ENCODE measurements at regions not wholly inside any gene's neighbourhood (a gene's known extent, or its start where the extent isn't known, plus 50 kb on each side); places are given as distances from the start of the nearest gene placed in this dataset.
"Not testable (repeated sequence)": the region's sequence is repeated elsewhere in the genome, so short reads cannot be mapped to it uniquely, and the experiment has no call there.

DNA sequence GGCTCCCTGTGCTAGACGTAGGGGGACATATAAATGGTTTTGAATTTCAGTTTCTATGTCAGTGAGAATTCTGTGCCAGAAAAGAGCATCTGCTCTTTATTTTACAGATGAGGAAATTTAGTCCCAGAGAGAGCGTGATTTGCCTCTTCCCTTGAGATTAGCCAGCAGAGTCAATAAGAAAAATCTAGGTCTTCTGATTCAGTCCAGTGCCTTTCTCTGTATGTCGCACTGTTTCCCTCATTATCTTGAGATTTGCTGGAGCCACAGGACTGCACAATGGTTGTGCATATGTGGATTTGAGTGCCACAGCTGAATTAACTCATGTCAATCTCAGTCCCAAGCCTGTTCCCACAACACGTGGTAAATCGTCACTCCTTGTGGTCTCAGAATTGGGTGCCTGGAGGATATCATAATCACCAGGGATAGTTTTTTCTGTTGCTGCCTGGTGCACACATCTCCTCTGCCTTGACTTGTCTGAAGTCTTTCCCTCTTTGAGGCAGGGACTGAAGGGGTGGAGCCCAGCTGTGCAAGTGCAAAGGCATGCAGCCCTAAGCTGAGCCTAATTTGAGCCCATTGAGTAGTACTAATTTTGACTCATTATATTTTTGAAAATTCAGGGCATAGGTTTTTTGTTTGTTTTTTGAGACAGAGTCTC lies 276.7 kb downstream of the SOX4 start:
- 86 to 89% methylated on average over 3 to 5 of the region's 5 CpGs for whole genome bisulfite sequencing, 2 experiments (ENCODE audit: insufficient coverage in 2 of 2)
- Histone ChIP-seq H3K36me3 (ENCODE audit: control insufficient read depth, insufficient read depth, low read length) (peaks cover 6% of the 10 kb centered on the region), H3K4me3 (ENCODE audit: extremely low read depth, insufficient read depth, low read length, poor library complexity, severe bottlenecking) (no peak overlapping the region), H3K4me1 (ENCODE audit: control insufficient read depth, insufficient read depth, low read length, poor library complexity, severe bottlenecking) (no peaks in the 10 kb centered on the region), H3K9me3 (ENCODE audit: control insufficient read depth, low read length) (no peaks in the 10 kb centered on the region), H3K27ac (ENCODE audit: low read depth, low read length, severe bottlenecking) (no peak overlapping the region)

DNA sequence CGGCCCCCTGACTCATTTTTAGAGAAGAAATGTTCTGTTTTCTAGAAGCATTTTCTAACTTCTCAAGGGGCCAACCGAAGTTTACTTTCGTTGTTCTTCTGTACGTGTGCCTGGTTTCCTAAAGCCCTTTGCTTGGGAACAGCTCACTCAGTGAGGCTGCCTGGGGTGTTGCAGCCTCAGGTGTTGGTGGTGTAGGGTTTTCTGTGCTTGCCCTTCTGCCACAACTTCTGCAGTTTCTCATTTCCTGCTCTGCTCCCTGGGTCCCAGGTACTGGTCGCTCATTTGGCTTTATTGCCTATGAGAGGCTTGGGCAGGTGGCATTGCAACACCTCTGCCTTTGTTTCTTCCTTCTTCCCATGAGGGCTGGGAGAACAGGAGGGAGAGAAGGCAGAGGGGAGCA lies 278.3 kb downstream of the SOX4 start:
- no peaks in the 10 kb centered on the region for H3K9me3 ChIP-seq (ENCODE audit: control insufficient read depth, low read length)
- H3K36me3 ChIP-seq (ENCODE audit: control insufficient read depth, insufficient read depth, low read length) = peaks cover 6% of the 10 kb centered on the region
- WGBS, 2 experiments (ENCODE audit: insufficient coverage in 2 of 2) = 83 to 89% methylated on average over 4 of the region's 5 CpGs

DNA sequence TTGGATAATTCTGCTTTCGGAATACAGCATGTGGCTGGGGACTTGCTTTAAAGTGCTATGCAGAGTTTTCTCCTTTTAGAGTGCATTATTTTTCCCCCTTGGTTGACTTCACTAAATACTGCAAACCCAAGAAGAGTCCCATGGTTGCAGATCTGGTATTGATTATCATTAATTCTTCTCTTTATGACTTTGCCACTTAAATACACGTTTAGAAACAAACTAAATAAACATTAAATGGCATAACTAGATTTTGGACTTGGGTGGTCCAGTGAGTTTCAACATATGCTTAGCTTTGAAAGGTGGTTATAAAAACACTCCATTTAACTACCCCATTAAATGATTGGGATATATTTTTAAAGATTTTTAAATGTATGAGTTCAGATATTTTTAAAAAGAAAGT lies 279.2 kb downstream of the SOX4 start:
- Histone ChIP-seq H3K36me3 (ENCODE audit: control insufficient read depth, insufficient read depth, low read length) (peaks cover 6% of the 10 kb centered on the region), H3K4me3 (ENCODE audit: extremely low read depth, insufficient read depth, low read length, poor library complexity, severe bottlenecking) (no peak overlapping the region), H3K27ac (ENCODE audit: low read depth, low read length, severe bottlenecking) (no peak overlapping the region), H3K4me1 (ENCODE audit: control insufficient read depth, insufficient read depth, low read length, poor library complexity, severe bottlenecking) (no peaks in the 10 kb centered on the region), H3K9me3 (ENCODE audit: control insufficient read depth, low read length) (no peaks in the 10 kb centered on the region)
- no CpG with 5 or more reads among the region's 2 CpGs for WGBS, 2 experiments (ENCODE audit: insufficient coverage in 2 of 2)

More for the DNA sequence above, 278.3 kb downstream of the SOX4 start:
- H3K4me3 ChIP-seq (ENCODE audit: extremely low read depth, insufficient read depth, low read length, poor library complexity, severe bottlenecking) = no peak overlapping the region
- H3K4me1 ChIP-seq (ENCODE audit: control insufficient read depth, insufficient read depth, low read length, poor library complexity, severe bottlenecking) = no peaks in the 10 kb centered on the region
- H3K27ac ChIP-seq (ENCODE audit: low read depth, low read length, severe bottlenecking) = no peak overlapping the region

DNA sequence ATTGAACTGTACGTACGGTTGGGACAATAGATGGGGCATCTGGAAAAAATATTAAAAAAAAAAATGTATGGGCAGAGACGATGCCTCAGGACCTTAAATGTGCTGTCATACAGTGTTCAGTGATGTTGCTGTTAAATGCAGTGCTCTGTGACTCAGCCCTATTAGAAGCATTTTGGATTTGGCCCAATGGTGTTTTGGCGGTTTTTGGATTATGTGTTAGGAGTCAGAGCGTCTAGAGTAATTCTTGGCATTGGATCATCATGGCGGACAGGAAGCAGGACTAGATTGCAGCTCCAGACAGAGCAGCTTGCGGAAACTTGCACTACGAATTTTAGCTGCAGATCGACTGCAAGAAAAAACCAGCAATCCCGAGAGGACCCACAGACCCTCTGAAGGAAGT lies 280.0 kb downstream of the SOX4 start:
- no peaks in the 10 kb centered on the region for H3K4me1 ChIP-seq (ENCODE audit: control insufficient read depth, insufficient read depth, low read length, poor library complexity, severe bottlenecking)
- WGBS, 2 experiments (ENCODE audit: insufficient coverage in 2 of 2) = 93% methylated on average over 9 of the region's 10 CpGs
- no peaks in the 10 kb centered on the region for H3K9me3 ChIP-seq (ENCODE audit: control insufficient read depth, low read length)
- H3K27ac ChIP-seq (ENCODE audit: low read depth, low read length, severe bottlenecking) = no peak overlapping the region
- H3K4me3 ChIP-seq (ENCODE audit: extremely low read depth, insufficient read depth, low read length, poor library complexity, severe bottlenecking) = no peak overlapping the region
- peaks cover 6% of the 10 kb centered on the region for H3K36me3 ChIP-seq (ENCODE audit: control insufficient read depth, insufficient read depth, low read length)

DNA sequence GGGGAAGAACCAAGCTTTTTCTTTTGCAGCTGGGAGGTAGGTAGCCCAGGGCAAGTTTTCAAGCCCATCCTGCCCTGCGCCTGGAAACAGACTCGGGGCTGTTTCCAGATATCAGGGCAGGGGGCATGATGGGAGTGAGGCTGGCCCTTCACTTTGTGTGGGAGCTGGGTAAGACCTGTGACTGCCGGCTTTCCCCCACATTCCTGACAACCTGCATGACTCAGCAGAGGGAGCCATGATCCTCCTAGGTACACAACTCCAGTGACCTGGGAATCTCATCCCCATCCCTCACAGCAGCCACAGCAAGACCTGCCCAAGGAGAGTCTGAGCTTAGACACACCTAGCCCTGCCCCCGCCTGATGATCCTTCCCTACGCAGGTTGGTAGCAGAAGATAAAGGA lies 280.8 kb downstream of the SOX4 start:
- 86 to 94% methylated on average over 1 to 2 of the region's 5 CpGs for WGBS, 2 experiments (ENCODE audit: insufficient coverage in 2 of 2)
- Histone ChIP-seq H3K36me3 (ENCODE audit: control insufficient read depth, insufficient read depth, low read length) (peaks cover 6% of the 10 kb centered on the region), H3K4me3 (ENCODE audit: extremely low read depth, insufficient read depth, low read length, poor library complexity, severe bottlenecking) (no peak overlapping the region), H3K4me1 (ENCODE audit: control insufficient read depth, insufficient read depth, low read length, poor library complexity, severe bottlenecking) (no peaks in the 10 kb centered on the region), H3K27ac (ENCODE audit: low read depth, low read length, severe bottlenecking) (no peak overlapping the region), H3K9me3 (ENCODE audit: control insufficient read depth, low read length) (no peaks in the 10 kb centered on the region)

DNA sequence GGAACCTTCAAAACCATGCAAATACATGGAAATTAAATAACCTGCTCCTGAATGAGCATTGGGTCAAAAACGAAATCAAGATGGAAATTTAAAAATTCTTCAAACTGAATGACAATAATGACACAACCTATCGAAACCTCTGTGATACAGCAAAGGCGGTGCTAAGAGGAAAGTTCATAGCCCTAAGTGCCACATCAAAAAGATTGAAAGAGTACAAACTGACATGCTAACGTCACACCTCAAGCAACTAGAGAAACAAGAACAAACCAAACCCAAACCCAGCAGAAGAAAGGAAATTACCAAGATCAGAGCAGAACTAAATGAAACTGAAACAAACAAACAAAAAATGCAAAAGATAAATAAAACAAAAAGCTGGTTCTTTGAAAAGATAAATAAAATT lies 283.5 kb downstream of the SOX4 start:
- not testable (repeated sequence) for H3K36me3 ChIP-seq (ENCODE audit: control insufficient read depth, insufficient read depth, low read length); H3K4me1 ChIP-seq (ENCODE audit: control insufficient read depth, insufficient read depth, low read length, poor library complexity, severe bottlenecking); H3K27ac ChIP-seq (ENCODE audit: low read depth, low read length, severe bottlenecking); H3K9me3 ChIP-seq (ENCODE audit: control insufficient read depth, low read length); H3K4me3 ChIP-seq (ENCODE audit: extremely low read depth, insufficient read depth, low read length, poor library complexity, severe bottlenecking)
- WGBS, 2 experiments (ENCODE audit: insufficient coverage in 2 of 2) = 100% methylated on average over 1 of the region's 4 CpGs; no CpG with 5 or more reads in 1 of the 2 experiments

DNA sequence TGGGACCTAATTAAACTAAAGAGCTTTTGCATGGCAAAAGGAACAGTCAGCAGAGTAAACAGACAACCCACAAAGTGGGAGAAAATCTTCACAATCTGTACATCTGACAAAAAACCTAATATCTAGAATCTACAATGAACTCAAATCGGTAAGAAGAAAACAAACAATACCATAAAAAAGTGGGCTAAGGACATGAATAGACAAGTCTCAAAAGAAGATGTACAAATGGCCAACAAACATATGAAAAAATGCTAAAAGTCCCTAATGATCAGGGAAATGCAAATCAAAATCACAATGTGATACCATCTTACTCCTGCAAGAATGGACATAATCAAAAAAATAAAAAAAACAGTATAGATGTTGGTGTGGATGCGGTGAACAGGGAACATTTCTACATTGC lies 286.7 kb downstream of the SOX4 start:
- H3K27ac ChIP-seq (ENCODE audit: low read depth, low read length, severe bottlenecking); H3K4me1 ChIP-seq (ENCODE audit: control insufficient read depth, insufficient read depth, low read length, poor library complexity, severe bottlenecking); H3K9me3 ChIP-seq (ENCODE audit: control insufficient read depth, low read length); H3K36me3 ChIP-seq (ENCODE audit: control insufficient read depth, insufficient read depth, low read length); H3K4me3 ChIP-seq (ENCODE audit: extremely low read depth, insufficient read depth, low read length, poor library complexity, severe bottlenecking): not testable (repeated sequence)
- WGBS, 2 experiments (ENCODE audit: insufficient coverage in 2 of 2) = 100% methylated on average over 1 of the region's 2 CpGs; no CpG with 5 or more reads in 1 of the 2 experiments

DNA sequence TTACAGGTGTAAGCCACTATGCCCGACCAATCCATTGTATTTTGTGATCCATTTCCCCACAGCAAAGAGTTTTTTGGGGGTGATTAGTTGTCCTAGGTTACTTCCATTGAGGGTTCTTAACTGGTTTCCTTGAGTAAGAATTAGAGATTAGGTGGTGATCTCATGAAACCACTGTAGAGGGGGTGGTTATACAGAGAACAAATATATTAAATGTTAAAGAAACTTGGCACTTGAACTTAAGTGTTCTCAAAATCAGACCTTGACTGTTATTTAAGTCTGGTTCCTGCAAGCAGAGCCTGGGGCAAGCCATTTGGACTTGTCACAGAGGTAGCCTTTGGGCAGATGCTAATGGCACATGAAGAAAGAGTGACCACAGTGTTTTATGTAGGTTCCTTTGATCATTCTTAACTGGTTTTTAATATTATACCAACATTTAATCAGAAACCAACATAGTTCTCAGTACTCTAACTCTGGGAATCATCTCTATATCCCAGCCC lies 288.5 kb downstream of the SOX4 start:
- Histone ChIP-seq H3K4me3 (ENCODE audit: extremely low read depth, insufficient read depth, low read length, poor library complexity, severe bottlenecking) (no peak overlapping the region), H3K27ac (ENCODE audit: low read depth, low read length, severe bottlenecking) (no peak overlapping the region), H3K9me3 (ENCODE audit: control insufficient read depth, low read length) (no peaks in the 10 kb centered on the region), H3K36me3 (ENCODE audit: control insufficient read depth, insufficient read depth, low read length) (no peaks in the 10 kb centered on the region), H3K4me1 (ENCODE audit: control insufficient read depth, insufficient read depth, low read length, poor library complexity, severe bottlenecking) (peaks cover 15% of the 10 kb centered on the region)
- WGBS, 2 experiments (ENCODE audit: insufficient coverage in 2 of 2) = 71% methylated on average over 1 of the region's 1 CpG; no CpG with 5 or more reads in 1 of the 2 experiments

DNA sequence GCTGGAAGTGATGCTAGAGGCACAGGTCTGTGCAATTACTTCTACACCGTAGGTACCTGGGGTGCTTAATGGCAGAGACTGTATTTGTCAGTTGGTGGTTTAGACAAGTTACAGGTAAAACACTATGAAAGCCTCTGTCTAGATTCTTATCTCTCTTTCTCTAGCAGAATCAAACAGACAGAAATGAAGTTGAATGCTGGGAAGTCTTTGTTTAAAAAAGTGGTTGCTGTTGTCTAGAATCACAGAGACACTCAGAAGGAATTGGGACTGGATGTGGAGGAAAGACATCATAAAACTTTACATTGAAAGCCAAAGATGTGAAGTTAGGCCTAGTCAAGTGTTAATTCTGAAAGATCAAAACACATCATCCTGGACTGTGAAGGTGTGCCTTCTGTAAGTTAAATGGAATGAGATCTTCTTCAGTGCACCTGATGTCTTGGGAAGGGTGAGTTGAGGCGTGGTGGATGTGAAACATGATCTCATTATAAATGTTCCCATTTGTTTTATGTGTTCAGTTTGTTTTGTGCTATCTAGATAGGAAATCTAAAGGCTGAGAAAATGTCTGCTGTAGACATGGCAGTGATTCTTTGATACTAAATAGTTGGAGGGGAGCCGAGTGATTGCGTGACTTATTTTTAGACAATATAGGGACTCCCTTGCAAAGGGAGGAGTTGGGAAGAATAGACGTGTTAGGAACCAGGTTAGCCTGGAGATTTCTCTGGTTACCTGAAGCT lies 290.2 kb downstream of the SOX4 start:
- no peak overlapping the region for H3K4me3 ChIP-seq (ENCODE audit: extremely low read depth, insufficient read depth, low read length, poor library complexity, severe bottlenecking)
- no peak overlapping the region for H3K27ac ChIP-seq (ENCODE audit: low read depth, low read length, severe bottlenecking)
- no peaks in the 10 kb centered on the region for H3K36me3 ChIP-seq (ENCODE audit: control insufficient read depth, insufficient read depth, low read length)
- H3K9me3 ChIP-seq (ENCODE audit: control insufficient read depth, low read length) = no peaks in the 10 kb centered on the region
- peaks cover 15% of the 10 kb centered on the region for H3K4me1 ChIP-seq (ENCODE audit: control insufficient read depth, insufficient read depth, low read length, poor library complexity, severe bottlenecking)
- WGBS, 2 experiments (ENCODE audit: insufficient coverage in 2 of 2) = 84 to 95% methylated on average over 4 of the region's 5 CpGs

DNA sequence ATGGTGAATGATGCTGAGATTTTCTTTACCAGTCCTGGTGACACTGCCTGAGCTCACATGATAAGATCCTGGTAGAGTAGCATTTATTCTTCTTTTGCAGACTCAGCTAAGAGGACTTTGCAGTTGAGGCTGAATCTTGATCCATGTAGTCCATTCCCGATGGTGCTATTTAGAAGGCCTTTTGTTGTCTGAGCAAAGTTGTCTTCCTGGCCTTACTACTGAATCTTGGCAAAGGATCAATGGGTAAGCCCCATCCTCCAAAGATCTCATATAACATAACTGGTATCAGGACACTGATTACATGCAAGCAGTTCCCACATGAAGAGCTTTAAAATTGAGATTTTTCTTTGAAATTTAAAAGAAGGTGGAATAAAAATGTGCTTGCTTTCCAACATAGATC lies 291.6 kb downstream of the SOX4 start:
- peaks cover 15% of the 10 kb centered on the region for H3K4me1 ChIP-seq (ENCODE audit: control insufficient read depth, insufficient read depth, low read length, poor library complexity, severe bottlenecking)
- H3K4me3 ChIP-seq (ENCODE audit: extremely low read depth, insufficient read depth, low read length, poor library complexity, severe bottlenecking) = no peak overlapping the region
- H3K9me3 ChIP-seq (ENCODE audit: control insufficient read depth, low read length) = no peaks in the 10 kb centered on the region
- WGBS, 2 experiments (ENCODE audit: insufficient coverage in 2 of 2) = 60 to 92% methylated on average over 1 of the region's 1 CpG
- H3K36me3 ChIP-seq (ENCODE audit: control insufficient read depth, insufficient read depth, low read length) = no peaks in the 10 kb centered on the region
- peak overlapping the region; percentile 94 for H3K27ac ChIP-seq (ENCODE audit: low read depth, low read length, severe bottlenecking)

DNA sequence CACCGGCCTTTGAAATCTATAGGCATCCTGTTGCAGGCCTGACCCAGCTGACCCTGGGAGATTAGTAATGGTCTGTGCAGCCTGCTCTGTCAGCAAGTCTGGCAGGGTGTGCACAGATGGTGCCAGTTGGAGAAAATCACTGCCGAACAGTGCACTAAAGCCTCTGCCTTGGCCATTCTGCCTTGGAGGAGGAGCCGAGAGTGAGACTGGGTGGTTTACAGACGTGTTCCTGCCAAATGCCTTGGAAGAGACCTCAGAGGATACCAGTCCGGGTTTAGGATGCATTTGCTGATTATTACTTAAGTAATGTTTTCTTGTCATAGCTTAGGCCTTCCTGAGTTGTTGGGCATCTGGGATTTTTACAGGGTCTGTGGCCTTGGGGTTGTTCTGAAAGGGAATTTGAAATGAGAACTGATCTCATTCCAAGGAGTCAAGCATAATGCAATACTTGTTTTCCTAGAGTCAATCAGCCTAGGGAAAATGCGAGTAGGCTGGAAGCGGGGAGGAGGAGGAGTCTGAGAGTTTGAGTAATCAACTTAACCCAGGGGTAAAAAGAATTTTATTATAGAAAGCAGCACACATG lies 292.1 kb downstream of the SOX4 start:
- Histone ChIP-seq H3K4me1 (ENCODE audit: control insufficient read depth, insufficient read depth, low read length, poor library complexity, severe bottlenecking) (peaks cover 15% of the 10 kb centered on the region), H3K4me3 (ENCODE audit: extremely low read depth, insufficient read depth, low read length, poor library complexity, severe bottlenecking) (no peak overlapping the region), H3K36me3 (ENCODE audit: control insufficient read depth, insufficient read depth, low read length) (no peaks in the 10 kb centered on the region), H3K27ac (ENCODE audit: low read depth, low read length, severe bottlenecking) (peak overlapping the region; percentile 94), H3K9me3 (ENCODE audit: control insufficient read depth, low read length) (no peaks in the 10 kb centered on the region)
- WGBS, 2 experiments (ENCODE audit: insufficient coverage in 2 of 2) = 60 to 70% methylated on average over 4 to 7 of the region's 7 CpGs

All from mesodermal cell (in vitro differentiated cells).